GM12874 (cell line): ENCODE measurements at regions not wholly inside any gene's neighbourhood (a gene's known extent, or its start where the extent isn't known, plus 50 kb on each side); places are given as distances from the start of the nearest gene placed in this dataset.

Experiments
- CTCF ChIP-seq: IDR thresholded peaks from 2 replicates; pipeline ENCODE4 v1.5.1; 2011; ENCODE audit warnings: low read depth, mild to moderate bottlenecking, control low read depth, low read length, moderate library complexity; ENCODE audit not compliant: insufficient read depth

GRCh38 chr7:69534461-69535041, 63.7 kb upstream of the AUTS2 start:
- TF ChIP-seq CTCF, result no peak

- TF ChIP-seq CTCF, result no peak
Observed at GRCh38 chr7:69537691-69538090, 60.6 kb upstream of the AUTS2 start.

- no peak for TF ChIP-seq CTCF
Observed at GRCh38 chr7:69539531-69539930, 58.7 kb upstream of the AUTS2 start.

GRCh38 chr7:69540287-69540686, 58.0 kb upstream of the AUTS2 start:
- TF ChIP-seq CTCF, result no peak

- TF ChIP-seq CTCF, result no peak
Observed at GRCh38 chr7:69545175-69545574, 53.1 kb upstream of the AUTS2 start.
